Colonic mucosa (tissue), 4 donors: ENCODE measurements at regions not wholly inside any gene's neighbourhood (a gene's known extent, or its start where the extent isn't known, plus 50 kb on each side); places are given as distances from the start of the nearest gene placed in this dataset.

Source experiments
- DNase-seq: peaks from one replicate; pipeline ENCODE4 v3.0.0-alpha.2; 2020
- H3K27ac ChIP-seq: fragments of 200-600 bp; one replicate; pipeline ENCODE4 v1.8.0; 2021
- H3K27me3 ChIP-seq: fragments of 200-600 bp; one replicate; pipeline ENCODE4 v1.8.0; 2021
- H3K36me3 ChIP-seq: fragments of 200-600 bp; one replicate; pipeline ENCODE4 v1.8.0; 2021
- H3K4me1 ChIP-seq: fragments of 200-600 bp; one replicate; pipeline ENCODE4 v1.8.0; 2021; ENCODE audit warnings: mild to moderate bottlenecking
- H3K4me3 ChIP-seq: fragments of 200-600 bp; one replicate; pipeline ENCODE4 v1.8.0; 2021
- H3K9ac ChIP-seq, 2 donors: one replicate each; pipeline ENCODE4 v1.7.0; 2013; ENCODE audit warnings: control low read depth in 2 of 2, low read depth in 2 of 2, low read length in 2 of 2
- H3K9me3 ChIP-seq: fragments of 200-600 bp; one replicate; pipeline ENCODE4 v1.8.0; 2021
- CTCF ChIP-seq: fragments of 200-600 bp; IDR thresholded peaks from one replicate; pipeline ENCODE4 v1.8.0; 2022; ENCODE audit warnings: antibody characterized with exemption, mild to moderate bottlenecking
- intact Hi-C: fragments of 100-400 bp; cut with DNase I; formaldehyde crosslinking; loops from one replicate; pipeline ENCODE4 v1.14.1; 2022
- donor health status: healthy.
- donor health status: DM: no; HTN: no; CAD: no.
- donor health status: DM: no; HTN: no; CAD: no.

GRCh38 chr13:105220881-105221280 lies 1314.6 kb downstream of the EFNB2 start:
- no peak overlapping the region for H3K4me3 ChIP-seq
- no peaks in the 10 kb centered on the region for H3K4me1 ChIP-seq
- no peaks in the 10 kb centered on the region for H3K9me3 ChIP-seq
- TF ChIP-seq CTCF = no peak
- H3K27me3 ChIP-seq = no peaks in the 10 kb centered on the region
- no peak overlapping the region for H3K27ac ChIP-seq
- no peaks in the 10 kb centered on the region for H3K36me3 ChIP-seq
- intact Hi-C loops = no loop called here
- H3K9ac ChIP-seq = no peak overlapping the region
- no peak for DNase-seq

- H3K27me3 ChIP-seq = no peaks in the 10 kb centered on the region
- intact Hi-C loops = no loop called here
- no peaks in the 10 kb centered on the region for H3K4me1 ChIP-seq
- no peaks in the 10 kb centered on the region for H3K9me3 ChIP-seq
- no peak overlapping the region for H3K27ac ChIP-seq
- no peak overlapping the region for H3K4me3 ChIP-seq
- no peaks in the 10 kb centered on the region for H3K36me3 ChIP-seq
- no peak for DNase-seq
- H3K9ac ChIP-seq = no peak overlapping the region
- TF ChIP-seq CTCF = no peak
Observed at GRCh38 chr13:105220063-105220462, 1315.4 kb downstream of the EFNB2 start.

GRCh38 chr13:105219651-105220050 lies 1315.8 kb downstream of the EFNB2 start:
- TF ChIP-seq CTCF = no peak
- Histone ChIP-seq H3K27ac (no peak overlapping the region), H3K4me3 (no peak overlapping the region), H3K9ac (no peak overlapping the region), H3K36me3 (no peaks in the 10 kb centered on the region), H3K27me3 (no peaks in the 10 kb centered on the region), H3K4me1 (no peaks in the 10 kb centered on the region), H3K9me3 (no peaks in the 10 kb centered on the region)
- no peak for DNase-seq
- intact Hi-C loops = no loop called here

- Histone ChIP-seq H3K36me3 (no peaks in the 10 kb centered on the region), H3K27ac (no peak overlapping the region), H3K9me3 (no peaks in the 10 kb centered on the region), H3K4me3 (no peak overlapping the region), H3K4me1 (no peaks in the 10 kb centered on the region), H3K9ac (no peak overlapping the region), H3K27me3 (no peaks in the 10 kb centered on the region)
- intact Hi-C loops = no loop called here
- TF ChIP-seq CTCF = no peak
- DNase-seq = no peak
Observed at GRCh38 chr13:105213512-105213911, 1322.0 kb downstream of the EFNB2 start.

- no peak overlapping the region for H3K4me3 ChIP-seq
- H3K9me3 ChIP-seq = no peaks in the 10 kb centered on the region
- DNase-seq = no peak
- no peak for TF ChIP-seq CTCF
- no peaks in the 10 kb centered on the region for H3K27me3 ChIP-seq
- no peaks in the 10 kb centered on the region for H3K4me1 ChIP-seq
- H3K36me3 ChIP-seq = no peaks in the 10 kb centered on the region
- no peak overlapping the region for H3K27ac ChIP-seq
- H3K9ac ChIP-seq = no peak overlapping the region
- intact Hi-C loops = no loop called here
Observed at GRCh38 chr13:105207572-105208293, 1327.7 kb downstream of the EFNB2 start.
